ENCODE measurements at regions not wholly inside any gene's neighbourhood (a gene's known extent, or its start where the extent isn't known, plus 50 kb on each side); places are given as distances from the start of the nearest gene placed in this dataset.

DNA sequence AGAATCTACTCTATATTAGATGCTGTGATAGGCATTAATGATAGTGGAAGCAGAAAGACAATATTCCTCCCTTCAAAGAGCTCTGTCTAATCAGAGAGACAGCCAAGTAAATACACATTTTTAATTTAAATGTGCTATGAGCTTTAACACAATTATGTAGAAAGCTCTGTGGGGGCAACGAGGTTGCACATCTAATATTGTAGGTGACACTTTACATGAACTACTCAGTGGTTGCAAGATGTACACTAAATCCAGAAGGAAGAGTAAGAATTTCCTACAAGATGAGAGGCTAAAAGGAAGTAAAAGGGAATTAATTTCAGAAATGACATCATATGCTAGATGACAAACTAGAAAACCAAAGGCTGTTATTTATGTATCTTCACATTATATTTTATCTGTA lies 120.9 kb downstream of the SPCS3 start:
- FAIRE-seq (no peak), DNase-seq (ENCODE audit: extremely low spot score, insufficient read length, low read depth) (no peak)

- DNase-seq (ENCODE audit: extremely low spot score, insufficient read length, low read depth) (no peak), FAIRE-seq (no peak)
Measured at GRCh38 chr4:176441594-176441993, 121.8 kb downstream of the SPCS3 start.

DNA sequence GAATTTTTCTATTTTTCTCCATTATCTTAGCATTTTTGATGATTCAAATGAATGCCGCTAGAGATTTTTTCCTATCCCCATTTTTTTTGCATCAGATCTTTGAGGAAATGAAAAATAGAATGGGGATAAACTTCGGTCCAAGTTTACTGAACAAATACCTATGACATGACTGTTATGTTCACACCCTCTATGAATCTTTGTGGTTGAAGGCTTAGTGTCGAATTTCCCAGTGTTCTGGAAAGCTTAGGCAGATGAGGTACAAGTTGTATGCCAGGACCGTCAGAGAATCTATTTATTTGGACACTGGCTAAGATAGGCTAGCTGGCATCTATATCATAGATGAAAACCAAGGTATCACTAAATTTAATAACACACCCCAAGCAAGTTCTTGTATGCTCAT lies 123.4 kb downstream of the SPCS3 start:
- FAIRE-seq (no peak), DNase-seq (ENCODE audit: extremely low spot score, insufficient read length, low read depth) (no peak)

DNA sequence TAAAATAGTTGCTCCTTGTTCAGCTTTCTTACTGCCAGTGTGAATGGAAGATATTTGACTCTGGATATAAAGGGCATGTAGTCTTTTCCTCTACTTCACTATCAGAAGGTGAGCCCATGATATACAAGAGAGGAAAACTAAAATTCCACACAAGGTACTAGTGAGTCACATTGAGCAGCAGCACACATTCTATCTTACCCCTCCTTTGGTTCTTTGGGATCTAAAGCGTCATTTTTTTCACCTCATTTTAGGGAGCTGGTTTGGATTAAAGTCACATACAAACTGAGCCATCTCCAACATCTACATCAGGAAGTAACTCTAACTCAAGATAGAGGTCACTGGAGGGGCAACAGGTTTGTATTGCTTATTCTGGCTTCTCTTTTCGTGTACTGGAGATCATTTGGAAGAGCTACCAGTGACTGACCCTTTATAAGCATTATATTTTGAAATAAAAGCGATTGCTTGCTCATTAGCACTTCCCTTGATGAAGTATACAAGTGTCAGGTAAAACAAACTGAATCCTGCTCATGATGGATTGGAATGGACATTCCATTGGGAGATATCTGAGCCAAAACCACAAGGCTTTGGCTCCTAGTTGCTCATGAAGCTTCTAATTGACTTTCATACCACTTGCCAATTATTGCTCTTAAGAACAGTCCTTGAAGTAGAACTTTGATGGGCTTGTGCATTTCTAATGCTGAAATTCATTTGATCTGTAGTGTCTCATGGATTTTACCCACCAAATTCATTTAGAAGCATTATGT lies 124.1 kb downstream of the SPCS3 start:
- FAIRE-seq, result no peak
- no peak for DNase-seq (ENCODE audit: extremely low spot score, insufficient read length, low read depth)

DNA sequence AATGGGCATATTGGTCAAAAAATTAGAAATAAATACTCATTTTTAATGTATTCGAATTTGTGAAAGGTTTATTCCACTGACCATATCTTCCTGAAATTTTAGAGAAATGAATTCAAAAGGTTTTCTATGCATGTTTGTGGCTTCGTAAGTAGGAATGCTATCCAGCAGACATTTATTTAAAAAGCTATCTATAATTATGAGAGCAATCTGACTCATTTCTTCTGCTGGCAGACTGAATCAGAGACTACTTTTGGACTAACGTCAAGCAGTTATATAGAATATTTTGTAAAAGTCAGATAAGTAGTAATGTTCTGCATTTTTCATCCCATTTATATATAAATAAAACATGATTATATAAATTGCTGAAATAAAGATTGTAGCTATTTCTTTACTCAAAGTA lies 125.0 kb downstream of the SPCS3 start:
- no peak for FAIRE-seq
- no peak for DNase-seq (ENCODE audit: extremely low spot score, insufficient read length, low read depth)

DNA sequence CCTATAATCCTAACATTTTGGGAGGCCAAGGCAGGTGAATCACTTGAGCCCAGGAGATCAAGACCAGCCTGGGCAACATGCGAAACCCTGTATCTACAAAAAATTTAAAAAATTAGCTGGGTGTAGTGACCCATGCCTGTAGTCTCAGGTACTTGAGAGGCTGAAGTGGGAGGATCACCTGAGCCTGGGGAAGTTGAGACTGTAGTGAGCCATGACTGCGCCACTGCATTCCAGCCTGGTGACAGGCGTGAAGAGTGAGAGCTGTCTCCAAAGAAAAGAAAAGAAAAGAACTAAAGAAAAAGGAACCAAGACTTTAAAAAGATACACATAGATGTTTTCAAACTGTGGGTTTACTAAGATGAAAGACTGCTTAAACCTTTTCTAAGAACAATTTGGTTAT lies 129.0 kb downstream of the SPCS3 start:
- FAIRE-seq (no peak), DNase-seq (ENCODE audit: extremely low spot score, insufficient read length, low read depth) (no peak)

DNA sequence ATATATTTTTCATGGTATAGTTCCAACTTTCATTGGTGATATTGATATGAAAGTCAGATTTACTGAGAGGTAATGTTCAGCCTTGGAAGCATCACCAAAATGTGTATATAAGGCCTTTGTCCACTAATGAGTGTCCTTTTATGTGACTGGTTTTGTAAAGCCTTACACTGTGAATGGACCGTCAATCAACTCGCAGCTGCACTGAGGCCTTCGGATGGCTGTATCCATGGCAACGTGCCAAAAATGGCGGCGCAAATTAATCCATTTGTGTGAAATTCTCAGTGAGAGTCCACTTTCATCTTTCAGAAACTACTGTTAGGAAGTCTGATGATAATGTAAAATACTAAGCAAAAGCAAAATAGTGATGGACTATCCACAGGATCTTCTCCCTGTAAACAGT lies 131.7 kb downstream of the SPCS3 start:
- no peak for DNase-seq (ENCODE audit: extremely low spot score, insufficient read length, low read depth)
- no peak for FAIRE-seq

DNA sequence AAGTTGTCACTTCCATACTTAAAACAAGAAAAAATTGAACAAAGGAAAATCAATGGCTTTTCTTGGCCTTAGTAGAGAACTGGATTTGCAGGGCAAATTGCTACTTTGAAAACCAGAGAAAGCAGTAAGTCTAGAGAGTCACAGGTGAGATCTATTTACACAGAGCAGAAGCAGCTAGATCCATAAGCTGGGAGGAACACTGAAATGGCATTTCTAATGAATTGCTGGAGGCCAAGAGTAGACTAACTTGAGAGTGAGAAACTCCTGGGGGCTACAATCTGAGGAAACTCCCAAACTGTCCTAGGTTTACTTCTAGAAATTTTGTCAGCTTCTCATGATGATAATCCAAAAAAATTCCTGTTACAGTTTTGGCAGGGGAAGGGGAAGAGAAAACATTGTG lies 133.3 kb downstream of the SPCS3 start:
- no peak for DNase-seq (ENCODE audit: extremely low spot score, insufficient read length, low read depth)
- FAIRE-seq, result no peak

DNA sequence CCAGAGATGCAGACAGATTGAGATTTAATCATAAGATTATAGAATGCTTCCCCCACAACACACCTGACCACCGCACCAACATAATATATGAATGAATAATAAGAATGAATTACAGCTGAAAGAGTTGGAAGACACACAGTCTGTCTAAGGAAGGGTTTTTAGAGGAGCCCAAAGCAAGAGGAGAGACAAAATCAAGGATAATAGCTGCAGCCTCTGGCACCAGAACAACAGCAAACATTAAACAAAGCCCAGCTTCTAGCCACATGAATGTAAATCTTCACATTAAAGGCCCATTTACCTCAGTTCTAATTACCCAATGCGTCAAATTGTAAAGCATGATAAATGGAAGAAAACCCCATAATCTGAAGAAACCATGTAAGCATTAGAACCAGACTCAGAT lies 133.9 kb downstream of the SPCS3 start:
- DNase-seq (ENCODE audit: extremely low spot score, insufficient read length, low read depth) (no peak), FAIRE-seq (no peak)

DNA sequence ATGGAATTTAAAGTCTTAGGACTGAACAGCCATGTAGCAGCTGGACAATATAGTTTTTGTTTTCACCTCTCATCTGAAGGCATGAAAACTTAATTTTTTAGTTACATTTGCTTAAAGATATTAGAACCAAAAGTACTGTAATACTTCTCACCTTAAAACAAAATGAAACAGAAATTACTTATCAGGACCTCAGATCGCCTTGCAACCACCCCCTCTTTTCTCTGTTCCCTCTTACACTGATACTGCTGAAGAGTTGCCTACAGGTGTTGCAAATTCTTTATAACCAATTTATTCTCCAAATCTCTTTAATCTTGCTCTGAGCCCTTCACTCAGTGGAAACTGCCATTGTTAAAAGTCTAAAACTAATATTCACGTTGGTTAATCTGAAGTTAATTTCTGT lies 145.0 kb downstream of the SPCS3 start:
- peak; percentile 73 for FAIRE-seq

GRCh38 chr4:176467001-176467400 lies 147.2 kb downstream of the SPCS3 start:
- DNase-seq (ENCODE audit: extremely low spot score, insufficient read length, low read depth) (no peak), FAIRE-seq (peak; percentile 21)

More for the DNA sequence above, 145.0 kb downstream of the SPCS3 start:
- DNase-seq (ENCODE audit: extremely low spot score, insufficient read length, low read depth), result no peak

GRCh38 chr4:176469546-176469945 lies 149.8 kb downstream of the SPCS3 start:
- FAIRE-seq, result no peak

GRCh38 chr4:176470671-176471070 lies 150.9 kb downstream of the SPCS3 start:
- FAIRE-seq, result no peak
- DNase-seq (ENCODE audit: extremely low spot score, insufficient read length, low read depth), result no peak

More at GRCh38 chr4:176469546-176469945, 149.8 kb downstream of the SPCS3 start:
- no peak for DNase-seq (ENCODE audit: extremely low spot score, insufficient read length, low read depth)

- no peak for DNase-seq (ENCODE audit: extremely low spot score, insufficient read length, low read depth)
- no peak for FAIRE-seq
Measured at GRCh38 chr4:176475067-176475466, 155.3 kb downstream of the SPCS3 start.

- DNase-seq (ENCODE audit: extremely low spot score, insufficient read length, low read depth) (no peak), FAIRE-seq (no peak)
Measured at GRCh38 chr4:176478076-176478475, 158.3 kb downstream of the SPCS3 start.

GRCh38 chr4:176479767-176480166 lies 160.0 kb downstream of the SPCS3 start:
- peak; percentile 64 for FAIRE-seq
- DNase-seq (ENCODE audit: extremely low spot score, insufficient read length, low read depth), result no peak

- FAIRE-seq (no peak), DNase-seq (ENCODE audit: extremely low spot score, insufficient read length, low read depth) (no peak)
Measured at GRCh38 chr4:176482972-176483371, 163.2 kb downstream of the SPCS3 start.

- FAIRE-seq (no peak), DNase-seq (ENCODE audit: extremely low spot score, insufficient read length, low read depth) (no peak)
Measured at GRCh38 chr4:176484301-176484984, 164.7 kb downstream of the SPCS3 start.

DNA sequence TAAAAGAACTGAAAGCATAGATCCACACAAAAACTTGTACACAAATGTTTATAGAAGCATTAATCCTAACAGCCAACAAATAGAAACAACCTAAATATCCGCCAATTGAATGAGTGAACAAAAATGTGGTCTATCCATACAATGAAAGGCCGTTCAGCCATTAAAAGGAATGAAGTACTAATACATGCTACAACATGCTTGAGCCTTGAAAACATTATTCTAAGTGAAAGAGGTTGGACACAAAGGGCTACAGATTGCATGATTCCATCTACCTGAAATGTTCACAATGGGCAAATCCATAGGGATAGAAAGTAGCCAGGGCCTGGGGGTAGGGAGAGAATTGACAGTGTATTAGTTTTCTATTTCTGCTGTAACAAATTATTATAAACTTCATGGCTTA lies 169.2 kb downstream of the SPCS3 start:
- FAIRE-seq, result no peak
- no peak for DNase-seq (ENCODE audit: extremely low spot score, insufficient read length, low read depth)

DNA sequence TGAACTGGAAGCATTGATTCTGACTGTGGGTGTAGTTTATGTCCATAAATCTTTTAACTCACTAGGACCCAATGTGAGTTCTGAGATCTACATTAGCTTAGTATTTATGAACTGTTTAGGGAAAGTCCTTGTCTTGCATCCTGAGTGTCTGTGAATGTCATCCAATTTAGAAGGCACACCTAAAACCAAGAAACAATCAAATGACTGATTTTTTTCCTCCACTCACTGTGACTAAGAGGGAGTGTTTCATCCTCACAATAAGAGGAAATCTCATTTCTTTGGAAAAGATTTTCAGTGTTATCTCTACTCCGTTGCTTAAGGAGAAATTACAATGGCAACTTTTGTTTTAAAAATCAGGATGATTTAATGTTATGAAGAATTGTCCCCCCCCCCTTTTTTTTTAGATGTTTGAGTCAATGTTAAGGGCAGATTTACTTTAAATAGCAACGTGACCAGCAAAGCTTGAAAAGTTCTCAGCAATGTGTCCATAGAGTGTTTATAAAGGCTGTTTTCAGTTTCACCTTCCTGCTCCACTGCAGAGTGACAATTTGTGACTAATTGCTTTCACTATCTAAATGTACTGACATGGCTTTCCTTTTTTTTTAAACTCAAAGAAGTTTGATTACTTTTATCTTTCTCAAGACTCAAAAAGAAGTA lies 173.0 kb downstream of the SPCS3 start:
- DNase-seq (ENCODE audit: extremely low spot score, insufficient read length, low read depth), result peak; percentile 14
- FAIRE-seq, result peak; percentile 83

DNA sequence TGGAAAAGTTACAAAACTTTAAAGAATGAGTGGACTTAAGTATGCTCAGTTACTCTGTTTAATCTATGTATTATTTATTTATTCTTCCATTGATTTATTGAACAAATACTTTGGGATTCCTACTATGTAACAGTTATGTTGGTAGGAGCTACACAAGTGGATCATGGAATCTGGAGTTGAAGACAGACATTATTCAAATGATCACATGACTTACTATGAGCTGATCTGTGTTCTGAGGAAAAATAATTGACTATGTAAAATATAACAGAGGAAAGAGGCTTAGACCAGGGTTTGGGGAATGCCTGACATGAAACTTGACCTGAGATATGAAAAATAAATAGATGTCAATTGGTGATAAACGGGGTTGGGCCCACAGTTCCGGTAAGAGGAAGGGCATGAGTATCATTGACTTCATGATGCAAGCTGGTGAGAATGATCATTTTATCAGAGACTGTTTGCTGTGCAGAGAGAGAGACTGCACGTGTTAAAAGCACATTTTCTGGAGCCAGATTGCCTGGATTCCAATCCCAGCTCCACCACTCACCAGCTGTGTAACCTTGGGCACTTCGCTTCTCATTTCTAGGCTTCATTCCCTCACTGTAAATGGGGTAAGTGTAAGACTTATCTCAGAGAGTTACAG lies 179.0 kb downstream of the SPCS3 start:
- DNase-seq (ENCODE audit: extremely low spot score, insufficient read length, low read depth), result no peak

More for the DNA sequence above, 179.0 kb downstream of the SPCS3 start:
- no peak for FAIRE-seq
